ENCODE measurements at regions not wholly inside any gene's neighbourhood (a gene's known extent, or its start where the extent isn't known, plus 50 kb on each side); places are given as distances from the start of the nearest gene placed in this dataset.

- DNase-seq = peak; percentile 33
Measured at GRCh38 chr2:43171789-43172188, 54.6 kb downstream of the ZFP36L2 start.

GRCh38 chr2:43170405-43171105 lies 55.9 kb downstream of the ZFP36L2 start:
- DNase-seq = no peak

GRCh38 chr2:43169987-43170386 lies 56.4 kb downstream of the ZFP36L2 start:
- DNase-seq = no peak

GRCh38 chr2:43169099-43169945 lies 57.1 kb downstream of the ZFP36L2 start:
- DNase-seq = no peak

- no peak for DNase-seq
Measured at GRCh38 chr2:43168016-43168369, 58.4 kb downstream of the ZFP36L2 start.

GRCh38 chr2:43165378-43166069 lies 60.9 kb downstream of the ZFP36L2 start:
- no peak for DNase-seq

- no peak for DNase-seq
Measured at GRCh38 chr2:43164686-43165085, 61.7 kb downstream of the ZFP36L2 start.

- no peak for DNase-seq
Measured at GRCh38 chr2:43163584-43164270, 62.7 kb downstream of the ZFP36L2 start.

- no peak for DNase-seq
Measured at GRCh38 chr2:43162511-43162776, 64.0 kb downstream of the ZFP36L2 start.

GRCh38 chr2:43161650-43162510 lies 64.5 kb downstream of the ZFP36L2 start:
- DNase-seq = no peak

- DNase-seq = no peak
Measured at GRCh38 chr2:43160778-43161177, 65.6 kb downstream of the ZFP36L2 start.

- DNase-seq = no peak
Measured at GRCh38 chr2:43159797-43160196, 66.6 kb downstream of the ZFP36L2 start.

GRCh38 chr2:43158259-43158880 lies 68.0 kb downstream of the ZFP36L2 start:
- DNase-seq = peak; percentile 72

GRCh38 chr2:43157506-43158246 lies 68.7 kb downstream of the ZFP36L2 start:
- DNase-seq = no peak

- no peak for DNase-seq
Measured at GRCh38 chr2:43155851-43156411, 70.5 kb downstream of the ZFP36L2 start.

GRCh38 chr2:43154685-43155084 lies 71.7 kb downstream of the ZFP36L2 start:
- DNase-seq = no peak

- DNase-seq = no peak
Measured at GRCh38 chr2:43152741-43153647, 73.4 kb downstream of the ZFP36L2 start.

GRCh38 chr2:43152186-43152585 lies 74.2 kb downstream of the ZFP36L2 start:
- DNase-seq = no peak

- DNase-seq = no peak
Measured at GRCh38 chr2:43149482-43150107, 76.8 kb downstream of the ZFP36L2 start.

Measured in fibroblast of skin of back (primary cell).